Activated T-cell treated with anti-CD3 and anti-CD28 coated beads for 1 hour (primary cell): ENCODE measurements at regions not wholly inside any gene's neighbourhood (a gene's known extent, or its start where the extent isn't known, plus 50 kb on each side); places are given as distances from the start of the nearest gene placed in this dataset.
"Not testable (repeated sequence)": the region's sequence is repeated elsewhere in the genome, so short reads cannot be mapped to it uniquely, and the experiment has no call there.

Experiments used
- DNase-seq: peaks from one replicate; pipeline ENCODE4 v3.0.0-alpha.2; 2020; ENCODE audit warnings: low read depth

GRCh38 chr2:239727776-239728600 lies 297.2 kb downstream of the NDUFA10 start:
- DNase-seq = no peak

- no peak for DNase-seq
Observed at GRCh38 chr2:239727182-239727775, 297.9 kb downstream of the NDUFA10 start.

GRCh38 chr2:239726631-239727181 lies 298.4 kb downstream of the NDUFA10 start:
- DNase-seq = no peak

- DNase-seq = no peak
Observed at GRCh38 chr2:239726091-239726591, 299.0 kb downstream of the NDUFA10 start.

GRCh38 chr2:239725551-239725890 lies 299.6 kb downstream of the NDUFA10 start:
- DNase-seq = no peak

- no peak for DNase-seq
Observed at GRCh38 chr2:239724851-239725550, 300.1 kb downstream of the NDUFA10 start.

GRCh38 chr2:239724194-239724849 lies 300.8 kb downstream of the NDUFA10 start:
- no peak for DNase-seq

- no peak for DNase-seq
Observed at GRCh38 chr2:239723486-239724193, 301.5 kb downstream of the NDUFA10 start.

- DNase-seq = no peak
Observed at GRCh38 chr2:239722760-239723470, 302.2 kb downstream of the NDUFA10 start.

GRCh38 chr2:239721991-239722759 lies 303.0 kb downstream of the NDUFA10 start:
- no peak for DNase-seq

GRCh38 chr2:239721531-239721930 lies 303.6 kb downstream of the NDUFA10 start:
- no peak for DNase-seq

GRCh38 chr2:239720361-239721360 lies 304.5 kb downstream of the NDUFA10 start:
- no peak for DNase-seq

GRCh38 chr2:239719791-239720360 lies 305.3 kb downstream of the NDUFA10 start:
- DNase-seq = no peak

GRCh38 chr2:239718991-239719390 lies 306.2 kb downstream of the NDUFA10 start:
- DNase-seq = not testable (repeated sequence)

GRCh38 chr2:239717706-239718105 lies 307.4 kb downstream of the NDUFA10 start:
- DNase-seq = no peak

GRCh38 chr2:239717319-239717675 lies 307.8 kb downstream of the NDUFA10 start:
- DNase-seq = no peak

GRCh38 chr2:239716536-239717318 lies 308.4 kb downstream of the NDUFA10 start:
- DNase-seq = no peak

GRCh38 chr2:239716009-239716408 lies 309.1 kb downstream of the NDUFA10 start:
- no peak for DNase-seq
